K562 (cell line): ENCODE measurements at regions not wholly inside any gene's neighbourhood (a gene's known extent, or its start where the extent isn't known, plus 50 kb on each side); places are given as distances from the start of the nearest gene placed in this dataset.

ENCODE experiments used
- CTCF ChIP-seq, 3 experiments: IDR thresholded peaks in 2 of 3; conservative IDR thresholded peaks in 1 of 3; 2 replicates each; pipeline ENCODE4 v1.5.1; 2011 to 2012; ENCODE audit warnings: low read length in 3 of 3, mild to moderate bottlenecking in 3 of 3, control low read depth in 2 of 3, improper control_type of control experiment in 1 of 3, inconsistent platforms in 1 of 3, low read depth in 1 of 3, mixed read lengths in 1 of 3, moderate library complexity in 1 of 3; ENCODE audit not compliant: insufficient read depth in 2 of 3
- CXXC5 ChIP-seq: fragments of 250-450 bp; sonication (Bioruptor Pico); IDR thresholded peaks from 2 replicates; pipeline ENCODE4 v1.8.0; 2022; ENCODE audit warnings: inconsistent platforms, mild to moderate bottlenecking, moderate library complexity
- HMG20B ChIP-seq: fragments of 250-450 bp; sonication (Bioruptor Pico); IDR thresholded peaks from 2 replicates; pipeline ENCODE4 v1.5.0; 2021; ENCODE audit warnings: mild to moderate bottlenecking
- KAT7 ChIP-seq: sonication (generic); formaldehyde crosslinking; IDR thresholded peaks from 2 replicates; pipeline ENCODE4 v1.8.0; 2022; ENCODE audit warnings: missing genetic modification reagents, mild to moderate bottlenecking, borderline replicate concordance
- MECOM ChIP-seq: fragments of 250-450 bp; sonication (Bioruptor Pico); IDR thresholded peaks from 2 replicates; pipeline ENCODE4 v1.8.0; 2022; ENCODE audit warnings: inconsistent platforms
- REST ChIP-seq, 2 experiments: fragments of 450-650 bp; formaldehyde crosslinking in 1 of 2; IDR thresholded peaks; 2 replicates each; pipeline versions ENCODE4 v1.4.0 to v1.6.1; 2014 to 2020; ENCODE audit warnings: mild to moderate bottlenecking in 2 of 2, borderline replicate concordance in 1 of 2, low read depth in 1 of 2
- ZBTB12 ChIP-seq: fragments of 250-450 bp; sonication (Bioruptor Pico); IDR thresholded peaks from 2 replicates; pipeline ENCODE4 v1.4.0; 2020
- ZNF133 ChIP-seq: fragments of 250-450 bp; sonication (Bioruptor Pico); IDR thresholded peaks from 2 replicates; pipeline ENCODE4 v1.4.0; 2020; ENCODE audit warnings: mild to moderate bottlenecking
- ZSCAN32 ChIP-seq: fragments of 450-650 bp; formaldehyde crosslinking; IDR thresholded peaks from 2 replicates; pipeline ENCODE4 v1.4.0; 2020; ENCODE audit warnings: mild to moderate bottlenecking, moderate library complexity
- TF ChIP-seq, protein P1 (sequence below): fragments of 450-650 bp; formaldehyde crosslinking; IDR thresholded peaks from 2 replicates; pipeline ENCODE4 v1.4.0; 2022; ENCODE audit warnings: mild to moderate bottlenecking, moderate library complexity

GRCh38 chrX:134737721-134738369 lies 59.2 kb downstream of the PABIR2 start (continued):
- TF ChIP-seq CTCF (IDR thresholded peaks at IDR 0.05 in 2 of 3, conservative IDR thresholded peaks at IDR 0.05 in 1 of 3; ENCODE audit: insufficient read depth in 2 of 3, low read depth in 1 of 3, low read length in 3 of 3) (no peak), HMG20B (CRISPR knock-in tag) (no peak), CXXC5 (CRISPR knock-in tag) (no peak), ZSCAN32 (peak; percentile 76), ZBTB12 (CRISPR knock-in tag) (no peak), ZNF133 (CRISPR knock-in tag) (no peak), MECOM (CRISPR knock-in tag) (peak; percentile 26; the same call in 1 of the 2 replicates), REST (IDR thresholded peaks at IDR 0.05; ENCODE audit: borderline replicate concordance) (no peak), REST (CRISPR knock-in tag; IDR thresholded peaks at IDR 0.05; ENCODE audit: low read depth) (no peak), KAT7 (CRISPR knock-in tag) (no peak)
- TF ChIP-seq, protein P1, sequence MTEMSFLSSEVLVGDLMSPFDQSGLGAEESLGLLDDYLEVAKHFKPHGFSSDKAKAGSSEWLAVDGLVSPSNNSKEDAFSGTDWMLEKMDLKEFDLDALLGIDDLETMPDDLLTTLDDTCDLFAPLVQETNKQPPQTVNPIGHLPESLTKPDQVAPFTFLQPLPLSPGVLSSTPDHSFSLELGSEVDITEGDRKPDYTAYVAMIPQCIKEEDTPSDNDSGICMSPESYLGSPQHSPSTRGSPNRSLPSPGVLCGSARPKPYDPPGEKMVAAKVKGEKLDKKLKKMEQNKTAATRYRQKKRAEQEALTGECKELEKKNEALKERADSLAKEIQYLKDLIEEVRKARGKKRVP (CRISPR knock-in tag), result peak; percentile 88
- TF ChIP-seq, all 486 proteins: peak for 21
